GM12878 (cell line): ENCODE measurements at regions not wholly inside any gene's neighbourhood (a gene's known extent, or its start where the extent isn't known, plus 50 kb on each side); places are given as distances from the start of the nearest gene placed in this dataset.
"Not testable (repeated sequence)": the region's sequence is repeated elsewhere in the genome, so short reads cannot be mapped to it uniquely, and the experiment has no call there.

ENCODE experiments used
- ATAC-seq: fragments of 200-7000 bp; cut with Tn5 transposase; 3 replicates; pipeline ENCODE4 v1.9.1; 2020; ENCODE audit warnings: mild to moderate bottlenecking, moderate library complexity
- BruUV-seq: library from RNA; stranded (reverse); fragments of 400-500 nt; replicated peaks from 2 replicates; lab custom pipeline; 2021; lab: Mats Ljungman, UMichigan
- CTCF ChIA-PET: fragments of 300-600 bp; sonication (Branson Sonifier 250); formaldehyde crosslinking; extraction: SDS; loops from one replicate; lab custom pipeline; 2021; ENCODE audit warnings: inconsistent platforms; lab: Yijun Ruan, JAX
- POLR2A ChIA-PET: fragments of 350-600 bp; formaldehyde crosslinking; extraction: SDS; loops from one replicate; lab custom pipeline; 2021; ENCODE audit warnings: inconsistent platforms; lab: Charles Lee
- RAD21 ChIA-PET: fragments of 300-600 bp; sonication (Branson Sonifier 250); formaldehyde crosslinking; loops from one replicate; lab custom pipeline; 2023; ENCODE audit warnings: antibody characterized with exemption; ENCODE audit not compliant: unreplicated experiment; lab: Charles Lee
- SMC1A ChIA-PET: fragments of 300-600 bp; sonication (Branson Sonifier 250); formaldehyde crosslinking; loops from one replicate; lab custom pipeline; 2023; ENCODE audit not compliant: unreplicated experiment, uncharacterized antibody; lab: Charles Lee
- DNase-seq: peaks from one replicate; pipeline ENCODE4 v3.0.0-alpha.2; 2011; ENCODE audit warnings: low read depth, low spot score
- FAIRE-seq: peaks from 3 replicates; lab custom pipeline; 2011; peaks lifted over from hg19 to GRCh38; lab: Jason Lieb, UNC
- H2AFZ ChIP-seq: 2 replicates; pipeline ENCODE4 v1.6.0; 2011; ENCODE audit warnings: low read depth, low read length, control low read depth; ENCODE audit not compliant: control insufficient read depth
- H3K27ac ChIP-seq: 2 replicates; pipeline ENCODE4 v1.5.1; 2011; ENCODE audit warnings: control low read depth; ENCODE audit not compliant: control insufficient read depth, insufficient read depth
- H3K27me3 ChIP-seq, 2 experiments: replicated peaks in 1 of 2; 2 replicates each; pipeline versions ENCODE4 v1.6.0 to v1.6.1; 2011; ENCODE audit warnings: low read length in 1 of 2; ENCODE audit not compliant: control insufficient read depth in 2 of 2, insufficient read depth in 2 of 2
- H3K36me3 ChIP-seq, 2 experiments: 2 replicates each; pipeline ENCODE4 v1.5.1; 2011; ENCODE audit warnings: low read length in 1 of 2; ENCODE audit not compliant: control insufficient read depth in 2 of 2, insufficient read depth in 2 of 2
- H3K4me1 ChIP-seq: 2 replicates; pipeline ENCODE4 v1.6.1; 2011; ENCODE audit warnings: mild to moderate bottlenecking, low read length, moderate library complexity, mixed read lengths; ENCODE audit not compliant: control insufficient read depth, insufficient read depth
- H3K4me2 ChIP-seq: 2 replicates; pipeline ENCODE4 v1.6.0; 2011; ENCODE audit warnings: control low read depth; ENCODE audit not compliant: control insufficient read depth, insufficient read depth
- H3K4me3 ChIP-seq: fragments of 200-600 bp; sonication (generic); 2 replicates; pipeline ENCODE4 v1.5.1; 2016
- H3K79me2 ChIP-seq: 2 replicates; pipeline ENCODE4 v1.6.0; 2011; ENCODE audit warnings: low read length; ENCODE audit not compliant: control insufficient read depth, insufficient read depth
- H3K9ac ChIP-seq: 2 replicates; pipeline ENCODE4 v1.8.0; 2011; ENCODE audit warnings: low read length, control low read depth, mixed read lengths; ENCODE audit not compliant: control insufficient read depth, insufficient read depth
- H3K9me3 ChIP-seq: replicated peaks from 3 replicates; pipeline ENCODE4 v1.5.1; 2011; ENCODE audit warnings: mild to moderate bottlenecking, low read length; ENCODE audit not compliant: control insufficient read depth, insufficient read depth
- H4K20me1 ChIP-seq: 2 replicates; pipeline ENCODE4 v1.6.0; 2011; ENCODE audit not compliant: control insufficient read depth, insufficient read depth
- ZBTB11 ChIP-seq: fragments of 450-650 bp; formaldehyde crosslinking; IDR thresholded peaks from 2 replicates; pipeline ENCODE4 v1.5.0; 2022; ENCODE audit warnings: mild to moderate bottlenecking, missing genetic modification characterization
- WGBS: methylation state at CpG from one replicate; pipeline ENCODE4 v1.1.6; 2016; ENCODE audit warnings: low lambda C conversion rate; ENCODE audit not compliant: insufficient replicate concordance, insufficient coverage; ENCODE audit errors: missing lambda C conversion rate; 5-methylcytosine and 5-hydroxymethylcytosine counted together
- in situ Hi-C: fragments of 300-500 bp; cut with MboI; formaldehyde crosslinking; loops from 9 replicates; pipeline ENCODE4 v1.14.3; 2018; ENCODE audit warnings: mixed read lengths
- intact Hi-C: fragments of 100-400 bp; cut with micrococcal nuclease; formaldehyde crosslinking; loops from one replicate; pipeline ENCODE4 v1.14.2; 2022; ENCODE audit not compliant: unreplicated experiment

- DNase-seq: no peak
- H3K4me1 ChIP-seq: no peaks in the 10 kb centered on the region
- no peaks in the 10 kb centered on the region for H3K79me2 ChIP-seq
- H3K9ac ChIP-seq: no peak overlapping the region
- in situ Hi-C loops: no loop called here
- no peak for TF ChIP-seq ZBTB11
- no TSS peak for BruUV-seq
- intact Hi-C loops: no loop called here
- no peak overlapping the region for H2AFZ ChIP-seq
- ChIA-PET POLR2A (no interaction called here), CTCF (interaction anchor here (1.4 kb wide), 1 partner anchor 11 kb away, joined by 4 read pairs; no protein-coding TSS in a partner anchor), SMC1A (no interaction called here), RAD21 (no interaction called here)
- WGBS: 42% methylated on average over 1 of the region's 1 CpG
- H3K4me2 ChIP-seq: no peak overlapping the region
- no peak for ATAC-seq
- H3K4me3 ChIP-seq: no peak overlapping the region
- no peaks in the 10 kb centered on the region for H4K20me1 ChIP-seq
- H3K27ac ChIP-seq: no peak overlapping the region
- no peaks in the 10 kb centered on the region for H3K27me3 ChIP-seq
- no peak for FAIRE-seq
- no peaks in the 10 kb centered on the region for H3K9me3 ChIP-seq
- H3K36me3 ChIP-seq: no peaks in the 10 kb centered on the region
Observed at GRCh38 chr2:128670066-128670465, 351.4 kb upstream of the HS6ST1 start.

DNA sequence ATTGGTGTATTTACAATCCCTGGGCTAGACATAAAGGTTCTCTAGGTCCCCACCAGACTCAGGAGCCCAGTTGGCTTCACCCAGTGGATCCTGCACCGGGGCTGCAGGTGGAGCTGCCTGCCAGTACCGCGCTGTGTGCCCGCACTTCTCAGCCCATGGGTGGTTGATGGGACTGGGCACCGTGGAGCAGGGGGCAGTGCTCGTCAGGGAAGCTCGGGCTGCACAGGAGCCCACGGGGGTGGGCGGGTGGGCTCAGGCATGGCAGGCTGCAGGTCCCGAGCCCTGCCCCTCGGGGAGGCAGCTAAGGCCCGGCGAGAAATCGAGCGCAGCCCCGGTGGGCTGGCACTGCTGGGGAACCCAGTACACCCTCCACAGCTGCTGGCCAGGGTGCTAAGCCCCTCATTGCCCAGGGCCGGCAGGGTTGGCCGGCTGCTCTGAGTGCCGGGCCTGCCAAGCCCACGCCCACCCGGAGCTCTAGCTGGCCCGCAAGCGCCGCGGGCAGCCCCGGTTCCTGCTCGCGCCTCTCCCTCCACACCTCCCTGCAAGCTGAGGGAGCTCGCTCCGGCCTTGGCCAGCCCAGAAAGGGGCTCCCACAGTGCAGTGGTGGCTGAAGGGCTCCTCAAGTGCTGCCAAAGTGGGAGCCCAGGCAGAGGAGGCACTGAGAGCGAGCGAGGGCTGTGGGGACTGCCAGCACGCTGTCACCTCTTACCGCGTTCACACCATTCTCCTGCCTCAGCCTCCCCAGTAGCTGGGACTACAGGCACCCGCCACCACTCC is 353.5 kb upstream of the HS6ST1 start:
- SMC1A ChIA-PET, intact Hi-C loops, FAIRE-seq, H3K4me1 ChIP-seq, ATAC-seq, H3K4me3 ChIP-seq, H2AFZ ChIP-seq, in situ Hi-C loops, H3K79me2 ChIP-seq, CTCF ChIA-PET, H3K9me3 ChIP-seq, BruUV-seq, H3K36me3 ChIP-seq, H3K9ac ChIP-seq, DNase-seq, H3K4me2 ChIP-seq, H3K27ac ChIP-seq, POLR2A ChIA-PET, RAD21 ChIA-PET, H3K27me3 ChIP-seq, H4K20me1 ChIP-seq: not testable (repeated sequence)
- 68% methylated on average over 30 of the region's 36 CpGs for WGBS

DNA sequence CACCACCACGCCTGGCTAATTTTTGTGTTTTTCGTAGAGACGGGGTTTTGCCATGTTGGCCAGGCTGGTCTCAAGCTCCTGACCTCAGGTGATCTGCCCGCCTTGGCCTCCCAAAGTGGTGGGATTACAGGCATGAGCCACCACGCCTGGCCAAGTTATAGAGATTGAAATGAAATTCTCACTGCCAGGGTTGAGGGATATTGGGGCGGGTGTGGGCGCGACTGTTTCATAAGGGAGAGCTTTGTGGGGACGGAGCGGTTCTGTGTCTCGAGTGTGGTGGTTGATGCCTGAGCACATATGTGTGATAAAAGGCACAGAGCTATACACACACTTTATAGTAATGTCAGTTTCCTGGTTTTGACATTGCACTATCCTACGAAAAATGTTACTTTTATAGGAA is 361.0 kb upstream of the HS6ST1 start:
- in situ Hi-C loops, H3K9ac ChIP-seq, ATAC-seq, CTCF ChIA-PET, H3K27me3 ChIP-seq, intact Hi-C loops, FAIRE-seq, H3K27ac ChIP-seq, RAD21 ChIA-PET, H3K36me3 ChIP-seq, H3K4me2 ChIP-seq, H2AFZ ChIP-seq, H3K4me1 ChIP-seq, DNase-seq, SMC1A ChIA-PET, POLR2A ChIA-PET, H4K20me1 ChIP-seq, H3K9me3 ChIP-seq, H3K4me3 ChIP-seq, H3K79me2 ChIP-seq, BruUV-seq: not testable (repeated sequence)
- 54% methylated on average over 12 of the region's 12 CpGs for WGBS
